NCI-H446 (cell line): ENCODE measurements at regions not wholly inside any gene's neighbourhood (a gene's known extent, or its start where the extent isn't known, plus 50 kb on each side); places are given as distances from the start of the nearest gene placed in this dataset.

Experiments
- DNase-seq, 2 experiments: peaks; one replicate each; lab custom pipeline; 2025; lab: John Stamatoyannopoulos, UW

DNA sequence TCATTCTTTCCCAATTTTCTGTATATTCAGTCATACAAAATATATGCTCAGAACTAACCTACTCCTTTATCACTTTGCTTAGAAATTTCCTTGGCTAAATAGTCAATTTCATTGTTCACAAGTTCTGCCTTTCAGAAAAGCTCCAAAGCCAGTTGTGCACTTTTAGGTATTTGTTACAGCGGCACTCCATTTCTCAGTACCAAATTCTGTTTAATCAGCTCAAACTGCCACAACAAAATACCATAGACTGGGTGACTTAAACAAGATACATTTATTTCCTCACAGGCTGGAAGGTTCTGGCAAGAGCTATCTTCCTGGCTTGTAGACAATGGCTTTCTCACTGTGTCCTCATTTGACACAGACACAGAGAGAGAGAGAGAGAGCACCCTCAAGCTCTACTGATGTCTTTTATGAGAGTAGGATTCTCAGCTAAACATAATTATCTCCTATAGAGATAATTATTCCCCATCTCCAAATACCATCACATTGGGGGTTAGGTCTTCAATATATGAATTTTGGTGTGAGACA, 188.8 kb upstream of the FSTL5 start:
- no peak for DNase-seq

GRCh38 chr4:162350331-162350730, 186.5 kb upstream of the FSTL5 start:
- DNase-seq: no peak

- DNase-seq: no peak
Measured at GRCh38 chr4:162349395-162349794, 185.6 kb upstream of the FSTL5 start.

GRCh38 chr4:162347842-162348213, 184.0 kb upstream of the FSTL5 start:
- DNase-seq: no peak

DNA sequence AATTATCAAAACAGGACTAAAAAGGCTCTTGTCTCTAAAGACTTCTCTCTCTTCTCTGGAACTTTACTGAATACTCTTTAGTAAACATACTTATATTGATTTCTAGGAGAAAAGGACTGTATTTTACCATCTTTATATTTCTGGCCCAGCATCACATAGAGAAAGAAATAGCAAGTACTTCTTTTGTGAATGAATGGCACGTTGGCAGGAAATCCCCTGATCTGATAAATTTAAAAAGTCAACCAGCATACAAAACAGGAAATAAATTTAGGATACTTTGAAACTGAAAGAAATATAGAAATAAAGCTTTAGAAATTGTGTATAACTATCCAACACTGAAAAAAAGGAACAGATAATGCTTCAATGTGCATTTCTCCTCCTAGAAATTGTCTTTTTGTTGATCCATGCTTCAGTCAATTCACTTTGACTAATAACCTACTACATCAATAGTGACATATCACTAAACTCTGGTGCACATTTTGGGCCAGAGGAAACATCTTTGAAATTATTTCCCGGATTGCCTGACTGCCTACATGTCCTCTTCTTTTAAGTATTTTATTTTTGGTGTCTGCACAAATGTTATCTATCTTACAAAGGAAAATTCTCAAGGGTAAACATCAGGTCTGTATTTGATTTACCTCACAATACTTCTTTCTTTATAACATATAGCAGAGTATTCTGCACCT, 183.5 kb upstream of the FSTL5 start:
- no peak for DNase-seq

- DNase-seq: no peak
Measured at GRCh38 chr4:162343967-162344366, 180.2 kb upstream of the FSTL5 start.

DNA sequence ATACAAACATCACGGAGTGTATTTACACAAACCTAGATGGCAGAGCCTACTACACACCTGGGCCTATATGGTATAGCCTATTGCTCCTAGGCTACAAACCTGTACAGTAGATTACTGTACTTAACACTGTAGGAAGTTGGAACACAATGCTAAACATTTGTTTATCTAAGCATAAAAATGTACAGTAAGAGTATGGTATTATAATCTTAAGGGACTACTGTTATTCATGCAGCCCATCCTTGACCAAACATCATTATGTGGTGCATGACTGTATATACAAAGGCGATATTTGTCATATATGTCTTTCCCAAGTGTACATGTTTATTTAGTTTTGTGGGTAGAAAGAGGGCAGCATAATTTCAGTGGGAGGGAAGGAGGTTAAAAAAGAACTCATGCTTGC, 177.7 kb upstream of the FSTL5 start:
- no peak for DNase-seq

DNA sequence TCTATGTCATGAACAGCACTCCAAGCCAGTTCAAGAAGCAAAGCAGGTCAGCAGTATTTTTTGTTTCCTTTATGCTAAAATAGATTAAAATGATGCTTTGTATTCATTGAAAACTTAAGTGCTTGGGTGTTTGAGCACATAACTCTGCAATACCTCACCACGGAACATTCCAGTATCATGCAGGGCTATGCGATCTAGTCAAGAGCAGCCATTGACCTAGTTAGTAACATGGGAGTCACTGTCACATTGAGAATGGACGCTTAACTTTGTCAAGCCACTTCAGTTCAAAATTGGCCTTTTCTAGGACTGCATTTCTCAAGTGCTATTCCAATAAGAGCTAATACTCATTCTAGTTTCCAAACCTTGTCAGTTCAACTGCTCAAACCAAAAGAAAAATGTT, 160.1 kb upstream of the FSTL5 start:
- DNase-seq: no peak

GRCh38 chr4:162322054-162322453, 158.3 kb upstream of the FSTL5 start:
- no peak for DNase-seq

- DNase-seq: no peak
Measured at GRCh38 chr4:162285753-162286152, 122.0 kb upstream of the FSTL5 start.

DNA sequence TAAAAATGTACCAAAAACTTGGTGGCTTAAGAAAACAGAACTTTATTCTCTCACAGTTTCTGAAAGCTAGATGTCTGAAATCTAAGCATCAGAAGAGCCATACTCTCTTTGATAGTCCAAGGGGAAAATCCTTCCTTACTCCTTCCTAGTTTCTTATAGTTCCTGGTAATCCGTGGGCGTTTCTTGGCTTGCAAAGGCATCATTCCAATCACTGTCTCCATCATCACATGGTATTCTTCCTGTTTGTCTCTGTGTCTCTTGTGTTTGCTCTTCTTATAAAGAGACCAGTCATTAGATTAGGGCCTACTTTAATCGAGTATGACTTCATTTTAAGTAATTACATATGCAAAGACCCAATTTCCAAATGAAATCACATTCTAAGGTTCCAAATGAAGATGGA, 118.9 kb upstream of the FSTL5 start:
- DNase-seq: no peak

DNA sequence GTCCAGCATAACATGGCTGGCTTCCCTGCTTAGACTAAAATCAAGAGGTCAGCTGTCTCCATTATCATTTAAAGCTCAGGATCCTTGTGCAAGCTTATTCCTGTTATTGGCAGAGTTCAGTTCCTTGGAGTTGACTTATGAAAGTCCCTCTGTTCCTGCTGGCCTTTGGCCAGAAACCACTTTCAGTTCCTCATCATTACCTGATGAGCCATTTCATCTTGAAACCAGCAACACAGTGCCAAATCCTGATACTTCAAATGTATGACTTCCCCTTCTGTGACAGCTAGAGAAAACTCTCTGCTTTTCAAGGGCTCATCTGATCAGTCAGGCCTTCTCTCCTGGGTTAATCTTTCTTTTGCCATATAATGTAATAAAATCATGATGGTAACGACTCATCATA, 110.6 kb upstream of the FSTL5 start:
- DNase-seq: no peak

DNA sequence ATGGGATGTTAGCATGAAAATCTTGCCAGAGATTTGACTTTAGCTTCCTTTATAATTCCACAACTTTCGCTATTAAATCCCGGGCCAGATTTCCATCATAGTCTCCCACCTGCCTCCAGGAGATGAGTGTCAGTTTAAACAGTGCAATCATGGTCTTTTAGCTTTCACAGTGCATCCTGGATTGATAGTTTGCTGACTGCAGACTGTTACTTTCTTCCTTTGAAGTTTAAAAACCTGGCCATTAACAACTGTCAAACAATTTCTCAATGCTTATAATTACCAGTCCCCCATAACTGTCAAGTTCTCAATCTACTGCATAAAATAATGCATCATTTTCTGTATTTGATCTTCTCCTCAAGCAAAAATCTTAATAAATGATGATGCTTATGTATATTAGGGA, 108.4 kb upstream of the FSTL5 start:
- no peak for DNase-seq

DNA sequence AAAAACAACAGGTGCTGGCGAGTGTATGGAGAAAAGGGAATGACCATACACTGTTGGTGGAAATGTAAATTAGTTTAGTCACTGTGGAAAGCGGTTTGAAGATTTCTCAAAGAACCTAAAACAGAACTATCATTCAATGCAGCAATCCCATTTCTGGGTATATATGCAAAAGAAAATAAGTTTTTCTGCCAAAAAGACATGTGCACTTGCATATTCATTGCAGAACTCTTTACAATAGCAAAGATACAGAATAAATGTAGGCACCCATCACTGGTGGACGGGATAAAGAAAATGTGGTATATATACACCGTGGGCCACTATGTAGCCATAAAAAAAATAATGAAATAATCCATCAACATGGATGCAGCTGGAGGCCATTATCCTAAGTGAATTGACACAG, 105.1 kb upstream of the FSTL5 start:
- no peak for DNase-seq

DNA sequence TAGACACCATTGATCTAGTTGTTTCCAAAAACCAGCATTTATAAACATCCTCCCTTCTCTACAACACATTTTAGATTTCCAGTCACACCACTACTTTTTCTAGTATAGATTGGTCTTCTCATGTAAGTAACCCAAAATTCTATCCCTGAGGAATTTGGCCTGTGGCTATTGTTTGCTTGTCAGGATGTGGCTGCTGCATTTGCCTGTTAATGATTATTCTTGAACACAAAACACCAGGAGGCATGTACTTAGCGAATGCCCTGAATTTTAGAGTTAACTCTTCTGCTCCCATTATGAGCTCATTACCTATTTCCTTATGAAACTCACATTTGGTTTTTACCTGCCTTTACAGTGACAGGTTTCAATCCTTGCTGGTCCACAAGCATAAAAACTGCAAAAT, 102.0 kb upstream of the FSTL5 start:
- DNase-seq: no peak

DNA sequence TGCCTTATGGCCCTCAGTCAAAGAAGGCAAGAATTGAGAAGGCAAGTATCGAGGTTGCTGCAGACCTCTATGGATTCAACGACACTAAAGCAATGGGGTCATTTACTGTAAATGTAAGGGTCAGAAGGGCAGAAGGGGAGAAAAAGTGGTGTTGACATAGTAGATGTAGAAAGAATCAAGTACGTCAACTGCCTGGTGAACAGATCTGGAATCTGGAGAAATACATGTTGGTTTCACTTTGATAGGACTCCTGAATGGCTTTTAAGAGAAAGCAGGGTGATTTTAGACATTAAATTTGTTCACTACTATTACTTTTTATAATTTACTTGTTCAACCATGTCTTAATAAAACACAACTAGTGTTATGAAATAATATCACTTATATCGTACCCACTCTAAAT, 81.3 kb upstream of the FSTL5 start:
- no peak for DNase-seq

- no peak for DNase-seq
Measured at GRCh38 chr4:162241857-162242256, 78.1 kb upstream of the FSTL5 start.

GRCh38 chr4:162239992-162240769, 76.4 kb upstream of the FSTL5 start:
- no peak for DNase-seq

DNA sequence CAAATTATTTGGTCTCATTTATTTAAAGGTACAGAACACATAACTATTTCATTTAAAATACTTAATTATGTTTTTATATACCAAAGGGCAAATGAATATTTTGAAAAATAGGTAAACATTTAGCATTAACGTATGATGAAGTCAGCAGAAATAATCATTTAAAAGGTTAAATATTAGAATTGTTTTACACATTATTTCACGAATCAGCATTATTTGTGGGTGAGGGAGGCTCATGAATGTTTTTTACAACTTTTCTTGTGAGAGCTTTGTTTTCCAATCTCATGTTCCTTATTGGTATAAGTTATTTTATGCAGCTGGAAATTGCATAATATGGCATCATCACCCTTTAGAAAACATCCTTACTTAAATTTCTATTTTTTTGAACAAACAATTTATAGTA, 73.9 kb upstream of the FSTL5 start:
- no peak for DNase-seq

DNA sequence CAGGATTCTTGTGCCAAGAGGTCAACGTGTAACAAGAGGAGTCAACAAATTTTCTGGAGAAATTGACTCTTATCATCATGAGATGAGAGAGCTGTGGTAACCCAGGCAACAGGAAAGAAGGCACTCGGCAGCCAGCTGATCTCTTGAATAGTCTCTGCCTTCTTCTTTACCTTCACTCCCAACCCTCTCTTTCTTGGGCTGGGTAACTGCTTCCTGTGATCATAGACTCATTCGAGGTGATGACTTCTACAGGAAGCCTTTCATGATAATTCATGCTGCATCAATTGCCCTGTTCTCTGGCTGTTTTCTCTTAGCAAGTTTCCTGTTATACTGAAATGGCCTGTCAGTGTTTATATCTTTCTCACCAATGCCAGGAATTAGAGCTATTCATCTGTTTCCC, 70.8 kb upstream of the FSTL5 start:
- DNase-seq: no peak

DNA sequence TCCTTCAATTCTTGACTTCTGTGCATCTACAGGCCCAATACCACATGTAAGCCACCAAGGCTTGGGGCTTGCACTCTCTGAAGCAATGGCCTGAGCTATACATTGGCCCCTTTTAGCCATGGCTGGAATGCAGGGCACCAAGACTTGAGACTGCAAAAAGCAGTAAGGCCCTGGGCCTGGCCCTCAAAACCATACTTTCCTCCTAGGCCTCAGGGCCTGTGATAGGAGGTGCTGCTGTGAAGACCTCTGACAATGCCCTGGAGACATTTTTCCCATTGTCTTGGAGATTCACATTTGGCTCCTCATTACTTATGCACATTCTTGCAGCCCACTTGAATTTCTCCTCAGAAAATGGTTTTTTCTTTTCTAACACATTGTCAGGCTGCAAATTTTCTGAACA, 68.5 kb upstream of the FSTL5 start:
- no peak for DNase-seq

DNA sequence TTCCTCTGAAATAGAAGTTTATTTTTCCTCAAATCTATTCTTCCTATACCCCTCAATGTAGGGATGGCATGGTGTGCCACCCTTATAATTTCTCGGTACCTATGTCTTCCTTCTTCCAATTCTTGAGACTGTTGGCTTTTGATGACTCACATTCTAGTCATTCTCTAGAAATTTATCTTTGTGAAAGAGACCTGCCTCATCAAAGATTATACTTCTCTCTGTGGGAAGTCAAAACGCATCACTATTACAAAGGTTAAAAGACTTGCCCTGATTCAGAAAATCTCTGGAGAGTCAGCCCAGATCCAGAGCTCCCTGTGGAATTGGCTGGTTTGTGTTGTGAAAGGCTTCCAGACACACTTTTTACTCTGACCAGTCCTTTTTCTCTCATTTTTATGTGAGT, 65.9 kb upstream of the FSTL5 start:
- DNase-seq: no peak

GRCh38 chr4:162221148-162221547, 57.3 kb upstream of the FSTL5 start:
- DNase-seq: no peak
